Naive thymus-derived CD8-positive, alpha-beta T cell (primary cell): ENCODE measurements at regions not wholly inside any gene's neighbourhood (a gene's known extent, or its start where the extent isn't known, plus 50 kb on each side); places are given as distances from the start of the nearest gene placed in this dataset.

Source experiments
- ATAC-seq, 2 donors: fragments of 150-1000 bp; cut with Tn5 transposase in 1 of 2; sonication (Bioruptor Pico), chemical (Tn5 transposase) in 1 of 2; 1 replicate in 1 of 2; 2 replicates in 1 of 2; pipeline ENCODE4 v1.10.0; 2021; ENCODE audit warnings: mild to moderate bottlenecking in 2 of 2, moderate library complexity in 2 of 2
- POLR2A ChIA-PET: fragments of 350-600 bp; sonication (Branson Sonifier 250); formaldehyde crosslinking; loops from one replicate; lab custom pipeline; 2021; ENCODE audit warnings: antibody characterized with exemption; lab: Charles Lee
- DNase-seq, 10 donors: peaks; one replicate each; pipeline versions ENCODE4 v3.0.0 to v3.0.0-alpha.2; 2020 to 2022
- H3K27ac Mint-ChIP-seq, 10 donors: one replicate each; pipeline ENCODE4 v1.8.0; 2020 to 2022; ENCODE audit warnings: mild to moderate bottlenecking in 10 of 10, mixed read lengths in 10 of 10, moderate library complexity in 4 of 10, inconsistent platforms in 1 of 10
- H3K27me3 Mint-ChIP-seq, 5 donors: one replicate each; pipeline ENCODE4 v1.8.0; 2021 to 2022; ENCODE audit warnings: mixed read lengths in 5 of 5
- H3K36me3 Mint-ChIP-seq, 3 donors: one replicate each; pipeline ENCODE4 v1.8.0; 2020 to 2022; ENCODE audit warnings: mixed read lengths in 3 of 3, mild to moderate bottlenecking in 2 of 3, inconsistent platforms in 1 of 3
- H3K4me1 Mint-ChIP-seq, 4 donors: one replicate each; pipeline ENCODE4 v1.8.0; 2021 to 2022; ENCODE audit warnings: mixed read lengths in 4 of 4
- H3K4me3 Mint-ChIP-seq, 10 donors: one replicate each; pipeline ENCODE4 v1.8.0; 2020 to 2022; ENCODE audit warnings: mild to moderate bottlenecking in 10 of 10, mixed read lengths in 10 of 10, moderate library complexity in 6 of 10, inconsistent platforms in 1 of 10
- H3K9me3 Mint-ChIP-seq, 9 donors: one replicate each; pipeline ENCODE4 v1.8.0; 2020 to 2022; ENCODE audit warnings: mixed read lengths in 9 of 9, mild to moderate bottlenecking in 3 of 9, inconsistent platforms in 1 of 9, moderate library complexity in 1 of 9

DNA sequence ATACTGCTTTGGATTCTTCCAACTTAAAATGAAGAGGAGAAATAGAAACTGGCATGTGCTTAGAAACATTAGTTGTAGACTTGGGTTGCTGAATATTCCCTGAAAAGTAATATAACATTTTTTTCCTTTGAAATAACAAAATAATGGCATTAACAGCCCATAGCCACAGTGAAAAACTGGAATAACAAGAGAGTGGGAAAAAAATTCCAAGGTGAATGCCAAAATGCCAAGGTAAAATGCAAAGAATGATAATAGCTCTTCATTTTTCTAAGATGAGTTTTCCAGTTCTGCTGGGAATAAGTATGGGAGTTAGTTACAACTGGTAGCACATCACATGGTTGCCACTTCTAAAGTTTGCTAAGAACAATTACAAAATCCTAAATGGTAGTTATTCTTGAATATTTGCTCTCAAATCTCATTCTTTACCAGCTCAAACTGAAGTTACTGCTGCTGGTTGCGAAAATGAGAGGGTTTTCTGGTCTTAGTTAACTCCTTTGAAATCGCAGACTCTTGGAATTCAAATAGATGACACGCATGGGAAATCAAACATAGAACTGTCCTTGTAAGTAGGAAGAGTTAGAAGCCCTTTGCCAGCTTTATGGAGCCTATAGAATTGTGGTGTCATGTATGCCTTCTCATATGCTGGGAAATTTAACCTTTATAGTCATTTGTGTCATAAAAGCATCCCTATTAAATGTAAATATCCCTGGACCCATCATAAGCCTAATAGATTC lies 165.0 kb upstream of the DCN start:
- no peak overlapping the region for H3K4me3 Mint-ChIP-seq
- H3K36me3 Mint-ChIP-seq = no peaks in the 10 kb centered on the region
- ATAC-seq (no peak), DNase-seq (no peak)
- POLR2A ChIA-PET = no interaction called here
- peaks cover 4 to 20% (median 13%) of the 10 kb centered on the region in 5 donors for H3K27me3 Mint-ChIP-seq
- peak overlapping the region in 1 of 10 donors; percentile 57 for H3K27ac Mint-ChIP-seq
- H3K4me1 Mint-ChIP-seq = no peaks in the 10 kb centered on the region
- peaks cover 0 to 5% (median 0%) of the 10 kb centered on the region in 9 donors for H3K9me3 Mint-ChIP-seq

DNA sequence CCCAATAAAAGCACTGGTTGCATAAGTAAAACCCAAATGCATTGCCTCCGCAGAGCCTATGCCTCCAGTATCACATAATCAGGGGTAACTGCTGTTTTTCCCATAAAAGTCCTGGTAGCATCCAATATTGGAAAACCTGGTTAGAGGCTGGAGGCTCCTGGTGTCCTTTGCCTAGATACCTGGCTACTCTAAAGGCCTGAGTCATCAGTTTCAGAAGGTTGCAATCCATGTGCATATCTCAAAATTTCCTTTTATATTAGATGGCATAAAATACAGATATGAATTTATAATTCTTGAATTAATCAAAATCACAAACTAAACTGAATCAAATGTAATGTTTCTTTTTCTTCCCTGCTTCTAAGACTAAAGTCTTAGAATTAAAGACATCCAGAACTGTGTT lies 164.2 kb upstream of the DCN start:
- no peak overlapping the region for H3K4me3 Mint-ChIP-seq
- H3K9me3 Mint-ChIP-seq = peaks cover 0 to 4% (median 0%) of the 10 kb centered on the region in 9 donors
- H3K4me1 Mint-ChIP-seq = no peaks in the 10 kb centered on the region
- ATAC-seq (no peak), DNase-seq (no peak)
- no peak overlapping the region for H3K27ac Mint-ChIP-seq
- H3K36me3 Mint-ChIP-seq = no peaks in the 10 kb centered on the region
- POLR2A ChIA-PET = no interaction called here
- H3K27me3 Mint-ChIP-seq = peaks cover 4 to 20% (median 13%) of the 10 kb centered on the region in 5 donors

DNA sequence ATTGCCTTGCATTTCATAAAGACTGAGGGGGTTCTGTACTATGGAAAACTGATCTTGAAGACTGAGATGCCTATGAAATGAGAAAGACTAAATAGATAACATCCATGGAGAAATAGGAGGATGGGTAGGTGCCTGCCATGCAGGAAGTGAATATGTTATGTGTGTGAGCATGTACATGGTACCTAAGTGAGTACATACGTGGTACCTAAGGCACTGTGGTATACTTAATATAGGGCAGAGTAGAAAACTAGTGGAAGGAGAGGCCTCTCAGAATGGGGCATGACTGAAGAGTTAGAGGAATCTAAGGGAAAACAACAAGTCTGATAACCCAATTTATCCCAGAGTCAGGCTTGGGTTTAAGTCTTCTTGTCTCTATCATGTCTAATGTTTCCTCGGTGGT lies 161.8 kb upstream of the DCN start:
- no peaks in the 10 kb centered on the region for H3K36me3 Mint-ChIP-seq
- no peak for ATAC-seq
- H3K4me1 Mint-ChIP-seq = no peaks in the 10 kb centered on the region
- H3K27me3 Mint-ChIP-seq = peaks cover 4 to 36% (median 14%) of the 10 kb centered on the region in 5 donors
- no peaks in the 10 kb centered on the region for H3K9me3 Mint-ChIP-seq
- DNase-seq = no peak
- H3K27ac Mint-ChIP-seq = no peak overlapping the region
- POLR2A ChIA-PET = no interaction called here
- H3K4me3 Mint-ChIP-seq = no peak overlapping the region

DNA sequence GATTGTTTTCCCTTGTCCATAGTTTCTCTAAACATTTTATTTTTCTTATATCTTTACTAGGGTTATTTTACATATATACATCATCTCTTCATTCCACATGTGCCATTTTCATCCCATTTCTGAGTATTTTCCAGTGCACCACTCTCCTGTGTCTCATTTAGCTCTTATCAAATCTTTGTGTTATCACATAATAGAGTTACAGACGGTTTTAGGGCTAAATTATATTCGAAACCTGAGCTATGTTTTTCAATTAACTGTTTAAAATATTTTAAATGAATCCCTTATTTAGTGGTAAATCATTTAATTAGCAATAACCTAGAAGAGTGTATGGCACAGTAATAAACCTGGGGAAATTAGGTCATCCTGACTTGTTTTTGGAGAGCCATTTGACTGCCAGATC lies 160.4 kb upstream of the DCN start:
- ATAC-seq = no peak
- no peak for DNase-seq
- Mint-ChIP-seq H3K4me1 (no peaks in the 10 kb centered on the region), H3K27ac (no peak overlapping the region), H3K4me3 (no peak overlapping the region), H3K36me3 (no peaks in the 10 kb centered on the region), H3K27me3 (peaks cover 4 to 33% (median 13%) of the 10 kb centered on the region in 5 donors), H3K9me3 (no peaks in the 10 kb centered on the region)
- POLR2A ChIA-PET = no interaction called here

DNA sequence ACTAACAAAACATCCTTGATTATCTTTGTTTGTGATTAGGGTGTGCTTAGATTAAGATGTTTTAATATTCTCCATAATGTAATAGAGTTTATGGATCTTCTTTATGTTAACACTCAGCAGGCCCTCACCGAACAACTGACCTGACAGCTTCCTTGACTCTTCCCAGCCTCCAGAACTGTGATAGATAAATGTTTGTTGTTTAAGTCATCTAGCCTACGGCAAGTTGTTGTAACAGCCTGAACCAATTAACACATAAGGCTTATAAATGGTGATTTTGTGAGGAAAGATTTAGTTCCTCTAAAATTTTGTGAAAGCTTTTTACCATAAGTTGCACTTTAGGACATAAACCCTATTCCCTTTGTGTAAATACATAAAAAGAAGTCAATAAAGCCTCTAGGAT lies 156.5 kb upstream of the DCN start:
- no peaks in the 10 kb centered on the region for H3K9me3 Mint-ChIP-seq
- ATAC-seq = no peak
- no peak overlapping the region for H3K4me3 Mint-ChIP-seq
- H3K4me1 Mint-ChIP-seq = no peaks in the 10 kb centered on the region
- no peak for DNase-seq
- peaks cover 3 to 27% (median 12%) of the 10 kb centered on the region in 5 donors for H3K27me3 Mint-ChIP-seq
- H3K36me3 Mint-ChIP-seq = no peaks in the 10 kb centered on the region
- H3K27ac Mint-ChIP-seq = no peak overlapping the region
- POLR2A ChIA-PET = no interaction called here

DNA sequence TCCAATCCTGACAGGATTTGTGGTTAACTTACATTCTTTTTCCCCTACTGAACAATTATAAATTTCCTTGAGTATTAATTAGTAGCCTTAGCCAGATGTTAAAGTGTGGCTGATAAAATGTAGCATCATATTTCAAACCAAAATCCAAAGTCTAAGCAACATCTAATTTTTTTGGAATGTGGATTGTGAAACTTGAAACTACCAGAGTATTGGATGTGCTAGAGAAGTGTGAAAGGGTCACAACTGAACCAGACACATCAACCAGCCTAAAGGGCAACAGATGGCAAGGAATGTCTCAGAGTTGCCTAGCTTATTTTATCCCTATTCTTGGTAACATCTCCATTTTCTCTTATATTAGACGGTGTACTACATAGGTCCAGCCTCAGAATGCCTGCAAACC lies 153.1 kb upstream of the DCN start:
- no peaks in the 10 kb centered on the region for H3K36me3 Mint-ChIP-seq
- POLR2A ChIA-PET = no interaction called here
- H3K9me3 Mint-ChIP-seq = no peaks in the 10 kb centered on the region
- ATAC-seq (no peak), DNase-seq (no peak)
- H3K27ac Mint-ChIP-seq = no peak overlapping the region
- H3K4me1 Mint-ChIP-seq = no peaks in the 10 kb centered on the region
- H3K27me3 Mint-ChIP-seq = peaks cover 4 to 39% (median 15%) of the 10 kb centered on the region in 5 donors
- no peak overlapping the region for H3K4me3 Mint-ChIP-seq

DNA sequence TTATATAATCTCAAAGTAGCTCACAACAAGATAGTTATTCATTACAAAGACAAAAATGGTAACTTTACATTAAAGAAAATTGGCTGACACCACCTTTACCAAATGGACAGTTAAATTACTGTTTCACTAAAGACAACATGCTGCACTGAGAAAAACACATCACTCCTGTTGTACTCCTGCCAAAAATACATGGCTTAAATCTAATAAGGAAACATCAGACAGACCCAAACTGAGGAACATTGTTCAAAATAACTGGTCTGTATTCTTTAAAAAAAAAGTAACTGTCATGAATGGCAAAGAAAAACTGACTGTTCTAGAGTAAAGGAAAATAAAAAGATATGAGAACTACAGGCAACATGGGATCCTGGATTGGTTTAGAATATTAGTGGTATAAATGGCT lies 151.3 kb upstream of the DCN start:
- H3K27me3 Mint-ChIP-seq = peaks cover 4 to 29% (median 9%) of the 10 kb centered on the region in 5 donors
- DNase-seq (no peak), ATAC-seq (no peak)
- POLR2A ChIA-PET = no interaction called here
- no peaks in the 10 kb centered on the region for H3K36me3 Mint-ChIP-seq
- H3K4me3 Mint-ChIP-seq = no peak overlapping the region
- H3K4me1 Mint-ChIP-seq = no peaks in the 10 kb centered on the region
- no peak overlapping the region for H3K27ac Mint-ChIP-seq
- no peaks in the 10 kb centered on the region for H3K9me3 Mint-ChIP-seq

DNA sequence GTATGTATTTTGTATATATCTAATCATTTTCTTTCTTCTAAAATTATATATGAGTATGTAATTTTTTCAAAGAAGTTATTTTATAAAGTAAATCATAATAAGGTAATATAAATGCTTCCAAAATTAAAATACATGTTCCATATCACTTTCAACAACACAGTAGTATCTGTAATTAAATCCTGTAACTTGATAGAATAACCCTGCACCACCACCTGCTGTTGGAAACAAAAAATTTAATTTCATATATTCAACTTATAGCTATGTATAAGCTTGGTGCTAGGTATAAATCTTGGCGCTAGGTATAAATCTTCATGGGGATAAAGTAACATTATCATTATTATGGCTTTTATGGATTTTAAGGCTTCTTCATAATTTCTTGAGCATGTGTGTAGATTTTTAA lies 149.7 kb upstream of the DCN start:
- Mint-ChIP-seq H3K36me3 (no peaks in the 10 kb centered on the region), H3K4me1 (no peaks in the 10 kb centered on the region), H3K27me3 (peaks cover 5 to 27% (median 9%) of the 10 kb centered on the region in 5 donors), H3K27ac (no peak overlapping the region), H3K9me3 (no peaks in the 10 kb centered on the region), H3K4me3 (no peak overlapping the region)
- ATAC-seq (no peak), DNase-seq (no peak)
- POLR2A ChIA-PET = no interaction called here

DNA sequence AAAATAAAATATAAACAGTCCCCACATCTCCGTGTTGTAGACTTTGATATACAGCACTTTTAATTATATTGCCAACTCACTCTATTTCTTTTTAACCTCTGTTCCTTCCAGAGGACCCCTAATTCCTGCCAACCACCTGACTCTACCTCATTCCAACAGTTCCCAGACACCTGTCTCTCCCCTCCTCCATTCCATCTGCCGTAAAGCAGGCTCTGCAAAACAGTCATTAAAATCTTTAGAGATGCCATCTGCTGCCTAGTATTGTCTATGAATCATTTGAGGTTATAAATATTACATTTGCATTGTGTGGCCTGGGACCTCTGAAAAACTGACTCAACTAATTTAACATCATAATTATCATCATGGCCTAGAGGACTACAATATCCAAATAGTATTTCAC lies 148.8 kb upstream of the DCN start:
- no peak overlapping the region for H3K27ac Mint-ChIP-seq
- H3K9me3 Mint-ChIP-seq = no peaks in the 10 kb centered on the region
- H3K4me3 Mint-ChIP-seq = no peak overlapping the region
- ATAC-seq = no peak
- DNase-seq = no peak
- no peaks in the 10 kb centered on the region for H3K36me3 Mint-ChIP-seq
- POLR2A ChIA-PET = no interaction called here
- H3K27me3 Mint-ChIP-seq = peaks cover 7 to 27% (median 9%) of the 10 kb centered on the region in 5 donors
- no peaks in the 10 kb centered on the region for H3K4me1 Mint-ChIP-seq

DNA sequence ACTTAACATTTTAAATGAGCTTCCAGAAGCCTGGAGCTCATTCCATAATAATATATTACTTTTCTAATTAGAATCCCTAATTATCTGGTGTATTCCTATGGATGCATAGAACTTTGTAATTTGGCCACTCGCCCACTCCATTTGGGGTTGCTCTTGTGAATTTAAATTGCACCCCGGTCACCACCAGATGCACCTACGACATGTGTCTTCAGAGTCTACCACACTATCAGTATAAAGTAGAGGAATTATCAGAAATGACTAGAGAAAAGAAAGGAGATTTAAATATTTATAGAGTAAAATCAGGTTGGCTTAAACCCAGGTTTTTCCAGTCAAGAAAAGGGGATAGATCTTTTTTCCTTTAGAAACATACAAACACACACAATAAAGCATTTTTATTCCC lies 145.8 kb upstream of the DCN start:
- H3K27me3 Mint-ChIP-seq = peaks cover 6 to 15% (median 7%) of the 10 kb centered on the region in 5 donors
- DNase-seq (no peak), ATAC-seq (no peak)
- no peaks in the 10 kb centered on the region for H3K4me1 Mint-ChIP-seq
- H3K9me3 Mint-ChIP-seq = no peaks in the 10 kb centered on the region
- H3K27ac Mint-ChIP-seq = no peak overlapping the region
- H3K36me3 Mint-ChIP-seq = no peaks in the 10 kb centered on the region
- POLR2A ChIA-PET = no interaction called here
- no peak overlapping the region for H3K4me3 Mint-ChIP-seq

DNA sequence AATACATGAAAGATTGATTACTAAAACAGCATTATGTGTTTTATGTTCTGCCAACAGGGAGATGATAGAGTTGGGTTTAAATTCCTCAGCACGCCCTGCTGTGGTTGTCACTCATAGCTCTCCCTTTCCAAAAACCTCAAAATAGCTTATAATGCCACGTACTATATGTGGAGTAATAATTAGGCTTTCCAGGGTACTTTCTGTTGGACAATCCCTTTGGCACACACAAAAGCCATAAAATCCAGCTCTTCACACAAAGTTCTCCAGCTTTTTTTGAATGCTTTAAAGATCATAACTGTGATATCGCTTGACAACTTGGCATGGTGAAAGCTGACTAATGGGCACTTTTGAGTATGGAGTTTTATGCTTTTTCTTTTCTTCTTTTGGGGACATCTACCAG lies 145.3 kb upstream of the DCN start:
- Mint-ChIP-seq H3K27ac (no peak overlapping the region), H3K27me3 (peaks cover 6 to 10% (median 7%) of the 10 kb centered on the region in 5 donors), H3K36me3 (no peaks in the 10 kb centered on the region), H3K9me3 (no peaks in the 10 kb centered on the region), H3K4me1 (no peaks in the 10 kb centered on the region), H3K4me3 (no peak overlapping the region)
- POLR2A ChIA-PET = no interaction called here
- ATAC-seq (no peak), DNase-seq (no peak)

DNA sequence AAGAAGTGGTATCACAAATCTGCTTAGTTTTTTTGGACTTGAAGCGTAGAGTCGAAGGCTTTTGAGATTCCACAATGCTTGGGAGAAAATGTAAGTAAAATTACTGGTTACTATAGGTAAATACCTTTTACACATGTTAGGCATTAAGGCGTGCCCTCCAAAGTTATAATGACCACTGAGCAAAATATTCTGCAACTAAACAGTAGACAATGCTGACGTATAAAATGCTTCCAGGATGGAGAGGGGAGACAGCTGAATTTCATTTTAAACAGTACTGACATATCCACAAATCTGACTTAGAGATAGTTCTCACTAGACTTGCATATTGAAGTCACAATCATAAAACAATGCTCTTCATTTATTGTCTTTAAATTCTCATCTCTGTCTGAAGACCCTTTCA lies 144.5 kb upstream of the DCN start:
- no peak overlapping the region for H3K4me3 Mint-ChIP-seq
- H3K4me1 Mint-ChIP-seq = no peaks in the 10 kb centered on the region
- ATAC-seq = no peak
- H3K9me3 Mint-ChIP-seq = no peaks in the 10 kb centered on the region
- H3K27ac Mint-ChIP-seq = no peak overlapping the region
- no peaks in the 10 kb centered on the region for H3K36me3 Mint-ChIP-seq
- DNase-seq = no peak
- peaks cover 6 to 10% (median 7%) of the 10 kb centered on the region in 5 donors for H3K27me3 Mint-ChIP-seq
- POLR2A ChIA-PET = no interaction called here

DNA sequence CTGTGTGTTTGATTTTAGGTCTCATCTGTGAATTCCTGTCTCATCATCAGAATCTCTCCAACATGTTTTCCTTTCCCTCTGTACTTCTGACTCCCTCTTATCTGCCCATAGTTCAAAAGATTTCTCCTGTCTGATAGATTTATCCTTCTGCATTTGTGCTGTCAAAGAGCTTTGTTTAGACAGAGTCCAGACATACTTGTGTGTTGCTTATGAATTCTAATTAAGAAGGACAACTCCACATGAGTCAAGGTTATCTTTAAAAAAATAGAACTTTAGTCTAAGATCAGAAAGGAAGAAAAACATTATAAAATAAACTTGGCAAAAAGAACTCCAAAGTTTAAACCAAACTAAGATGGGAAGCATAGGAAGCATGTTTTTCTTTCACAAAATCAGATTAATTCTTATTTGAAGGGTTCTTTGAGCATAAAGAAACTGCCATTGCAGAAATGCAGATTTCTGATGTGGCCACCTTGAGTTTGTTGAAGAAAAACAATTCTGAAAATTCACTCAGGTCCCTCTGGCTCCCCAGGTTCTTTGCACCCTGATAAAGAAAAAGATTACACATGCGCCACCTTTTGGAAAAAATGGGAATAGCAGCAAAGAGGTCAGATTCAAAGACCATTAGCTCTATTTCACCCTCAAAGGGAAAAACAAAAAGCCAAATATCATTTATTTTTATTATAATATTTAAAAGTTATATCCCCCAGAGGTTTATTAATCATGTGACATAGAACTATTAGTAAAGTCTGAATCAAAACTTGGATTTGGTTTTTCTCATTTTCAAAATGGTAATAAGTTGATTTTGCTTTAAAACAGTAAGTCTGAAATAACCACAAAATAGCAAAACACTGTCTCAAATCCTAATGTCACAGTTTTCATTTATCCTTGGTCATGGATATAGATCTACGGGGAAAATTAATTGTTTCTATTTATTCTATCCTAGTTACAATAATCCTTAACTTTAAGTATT lies 143.7 kb upstream of the DCN start:
- DNase-seq = peak in 8 of 10 donors; percentile 3 to 46 (median 33)
- Mint-ChIP-seq H3K9me3 (no peaks in the 10 kb centered on the region), H3K4me1 (no peaks in the 10 kb centered on the region), H3K27me3 (peaks cover 4 to 6% (median 5%) of the 10 kb centered on the region in 5 donors), H3K27ac (no peak overlapping the region), H3K36me3 (no peaks in the 10 kb centered on the region), H3K4me3 (no peak overlapping the region)
- peak in 1 of 2 donors; percentile 30 for ATAC-seq
- POLR2A ChIA-PET = no interaction called here
